Testis (tissue), 2 donors: ENCODE measurements at regions not wholly inside any gene's neighbourhood (a gene's known extent, or its start where the extent isn't known, plus 50 kb on each side); places are given as distances from the start of the nearest gene placed in this dataset.
"Not testable (repeated sequence)": the region's sequence is repeated elsewhere in the genome, so short reads cannot be mapped to it uniquely, and the experiment has no call there.

Experiments used
- POLR2A ChIP-seq: fragments of 450-650 bp; IDR thresholded peaks from one replicate; pipeline ENCODE4 v1.6.1; 2017; ENCODE audit warnings: antibody characterized with exemption, mild to moderate bottlenecking, moderate library complexity
- TF ChIP-seq, protein P1 (sequence below), 3 experiments: fragments of 450-650 bp in 2 of 3; fragments of 200-600 bp in 1 of 3; sonication (generic) in 1 of 3; IDR thresholded peaks; one replicate each; pipeline ENCODE4 v1.5.1; 2016 to 2019; ENCODE audit warnings: antibody characterized with exemption in 3 of 3, mild to moderate bottlenecking in 2 of 3, moderate library complexity in 1 of 3

DNA sequence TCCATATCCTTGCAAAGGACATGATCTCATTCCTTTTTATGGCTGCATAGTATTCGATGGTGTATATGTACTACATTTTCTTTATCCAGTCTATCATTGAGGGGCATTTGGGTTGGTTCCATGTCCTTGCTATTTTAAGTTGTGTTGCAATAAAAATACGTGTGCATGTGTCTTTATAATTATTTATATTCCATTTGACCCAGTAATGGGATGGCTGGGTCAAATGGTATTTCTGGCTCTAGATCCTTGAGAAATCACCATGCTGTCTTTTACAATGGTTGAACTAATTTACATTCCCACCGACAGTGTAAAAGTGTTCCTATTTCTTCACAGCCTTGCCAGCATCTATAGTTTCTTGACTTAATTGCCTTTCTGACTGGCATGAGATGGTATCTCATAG lies 972.6 kb upstream of the KCND2 start:
- not testable (repeated sequence) for TF ChIP-seq POLR2A
- TF ChIP-seq, protein P1, sequence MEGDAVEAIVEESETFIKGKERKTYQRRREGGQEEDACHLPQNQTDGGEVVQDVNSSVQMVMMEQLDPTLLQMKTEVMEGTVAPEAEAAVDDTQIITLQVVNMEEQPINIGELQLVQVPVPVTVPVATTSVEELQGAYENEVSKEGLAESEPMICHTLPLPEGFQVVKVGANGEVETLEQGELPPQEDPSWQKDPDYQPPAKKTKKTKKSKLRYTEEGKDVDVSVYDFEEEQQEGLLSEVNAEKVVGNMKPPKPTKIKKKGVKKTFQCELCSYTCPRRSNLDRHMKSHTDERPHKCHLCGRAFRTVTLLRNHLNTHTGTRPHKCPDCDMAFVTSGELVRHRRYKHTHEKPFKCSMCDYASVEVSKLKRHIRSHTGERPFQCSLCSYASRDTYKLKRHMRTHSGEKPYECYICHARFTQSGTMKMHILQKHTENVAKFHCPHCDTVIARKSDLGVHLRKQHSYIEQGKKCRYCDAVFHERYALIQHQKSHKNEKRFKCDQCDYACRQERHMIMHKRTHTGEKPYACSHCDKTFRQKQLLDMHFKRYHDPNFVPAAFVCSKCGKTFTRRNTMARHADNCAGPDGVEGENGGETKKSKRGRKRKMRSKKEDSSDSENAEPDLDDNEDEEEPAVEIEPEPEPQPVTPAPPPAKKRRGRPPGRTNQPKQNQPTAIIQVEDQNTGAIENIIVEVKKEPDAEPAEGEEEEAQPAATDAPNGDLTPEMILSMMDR (IDR thresholded peaks at IDR 0.05) = not testable (repeated sequence)
